ENCODE measurements at regions not wholly inside any gene's neighbourhood (a gene's known extent, or its start where the extent isn't known, plus 50 kb on each side); places are given as distances from the start of the nearest gene placed in this dataset.

GRCh38 chr15:61518191-61518950 is 289.3 kb upstream of the RORA start:
- ChIA-PET POLR2A (no interaction called here), CTCF (no interaction called here), RAD21 (ENCODE audit: unreplicated experiment) (no interaction called here), SMC1A (ENCODE audit: uncharacterized antibody, unreplicated experiment) (no interaction called here)
- BruUV-seq (replicated peaks) = no TSS peak
- no peak for ATAC-seq
- H3K4me1 ChIP-seq (ENCODE audit: control insufficient read depth, insufficient read depth, low read length) = no peaks in the 10 kb centered on the region
- WGBS (ENCODE audit: insufficient coverage, insufficient replicate concordance, low lambda C conversion rate, missing lambda C conversion rate) = 26% methylated on average over 7 of the region's 7 CpGs
- DNase-seq (ENCODE audit: low read depth, low spot score) = no peak
- H3K9me3 ChIP-seq (replicated peaks; ENCODE audit: control insufficient read depth, insufficient read depth, low read length) = no peaks in the 10 kb centered on the region
- in situ Hi-C loops (cut with MboI) = no loop called here
- intact Hi-C loops (cut with micrococcal nuclease; ENCODE audit: unreplicated experiment) = no loop called here
- no peak overlapping the region for H2AFZ ChIP-seq (ENCODE audit: control insufficient read depth, low read depth, low read length)
- no peaks in the 10 kb centered on the region for H4K20me1 ChIP-seq (ENCODE audit: control insufficient read depth, insufficient read depth)
- H3K4me3 ChIP-seq = no peak overlapping the region
- H3K27me3 ChIP-seq (replicated peaks in 1 of 2; ENCODE audit: control insufficient read depth in 2 of 2, insufficient read depth in 2 of 2, low read length in 1 of 2) = no peaks in the 10 kb centered on the region; a peak in 1 of 4 replicates
- H3K79me2 ChIP-seq (ENCODE audit: control insufficient read depth, insufficient read depth, low read length) = no peaks in the 10 kb centered on the region
- no peak overlapping the region for H3K27ac ChIP-seq (ENCODE audit: control insufficient read depth, insufficient read depth)
- H3K36me3 ChIP-seq (ENCODE audit: control insufficient read depth in 2 of 2, insufficient read depth in 2 of 2, low read length in 1 of 2) = no peaks in the 10 kb centered on the region
- H3K9ac ChIP-seq (ENCODE audit: control insufficient read depth, insufficient read depth, low read length) = no peak overlapping the region
- FAIRE-seq = no peak
- no peak overlapping the region for H3K4me2 ChIP-seq (ENCODE audit: control insufficient read depth, insufficient read depth)
- TF ChIP-seq MEF2B (IDR thresholded peaks at IDR 0.05; ENCODE audit: partially characterized antibody, poor library complexity, severe bottlenecking) (no peak), ELK1 (IDR thresholded peaks at IDR 0.05; ENCODE audit: low read depth, low read length) (no peak), SPI1 (IDR thresholded peaks at IDR 0.05; ENCODE audit: borderline replicate concordance, insufficient read depth, low read depth, low read length) (no peak), FOS (IDR thresholded peaks at IDR 0.05; ENCODE audit: borderline replicate concordance, extremely low read depth, insufficient read length) (no peak), IRF5 (IDR thresholded peaks at IDR 0.05; ENCODE audit: borderline replicate concordance) (no peak), BCLAF1 (IDR thresholded peaks at IDR 0.05) (no peak), RELB (IDR thresholded peaks at IDR 0.05; ENCODE audit: low read depth) (no peak), ZNF24 (IDR thresholded peaks at IDR 0.05) (no peak), PAX5 (IDR thresholded peaks at IDR 0.05; ENCODE audit: borderline replicate concordance, low read depth, low read length) (no peak), CEBPZ (IDR thresholded peaks at IDR 0.05; ENCODE audit: low read depth, low read length) (no peak), LARP7 (IDR thresholded peaks at IDR 0.05) (no peak), MAX (IDR thresholded peaks at IDR 0.05; ENCODE audit: low read depth, low read length) (no peak)
